Tibial nerve (tissue), 4 donors: ENCODE measurements at regions not wholly inside any gene's neighbourhood (a gene's known extent, or its start where the extent isn't known, plus 50 kb on each side); places are given as distances from the start of the nearest gene placed in this dataset.

Source experiments
- DNase-seq, 2 donors: peaks; one replicate each; pipeline ENCODE4 v3.0.0-alpha.2; 2019; ENCODE audit warnings: low spot score in 2 of 2
- H3K27ac ChIP-seq, 4 donors: fragments of 200-600 bp; sonication (generic) in 3 of 4; one replicate each; pipeline ENCODE4 v1.5.1; 2017 to 2019; ENCODE audit warnings: mild to moderate bottlenecking in 1 of 4
- H3K27me3 ChIP-seq, 2 donors: fragments of 200-600 bp; sonication (generic) in 1 of 2; one replicate each; pipeline versions ENCODE4 v1.5.1 to v1.6.0; 2017 to 2019
- H3K36me3 ChIP-seq, 3 donors: fragments of 200-600 bp; sonication (generic); one replicate each; pipeline ENCODE4 v1.5.1; 2018 to 2019
- H3K4me1 ChIP-seq, 4 donors: fragments of 200-600 bp; sonication (generic) in 3 of 4; one replicate each; pipeline ENCODE4 v1.5.1; 2017 to 2019
- H3K4me3 ChIP-seq, 4 donors: fragments of 200-600 bp; sonication (generic) in 3 of 4; one replicate each; pipeline ENCODE4 v1.5.1; 2017 to 2019; ENCODE audit warnings: mild to moderate bottlenecking in 1 of 4, moderate library complexity in 1 of 4
- H3K9me3 ChIP-seq, 4 donors: fragments of 200-600 bp; sonication (generic) in 3 of 4; one replicate each; pipeline ENCODE4 v1.5.1; 2017 to 2019
- EP300 ChIP-seq, 2 donors: sonication (generic); formaldehyde crosslinking; IDR thresholded peaks; one replicate each; pipeline ENCODE4 v1.6.1; 2017; ENCODE audit warnings: antibody characterized with exemption in 2 of 2, mild to moderate bottlenecking in 1 of 2
- POLR2A ChIP-seq, 2 donors: fragments of 450-650 bp; IDR thresholded peaks; one replicate each; pipeline ENCODE4 v1.6.1; 2017; ENCODE audit warnings: antibody characterized with exemption in 2 of 2, mild to moderate bottlenecking in 2 of 2, moderate library complexity in 2 of 2
- WGBS, 2 donors: methylation state at CpG; one replicate each; pipeline ENCODE4 v1.1.5; 2018; 5-methylcytosine and 5-hydroxymethylcytosine counted together
- TF ChIP-seq, protein P1 (sequence below), 5 experiments: fragments of 200-600 bp in 3 of 5; fragments of 450-650 bp in 2 of 5; sonication (generic) in 3 of 5; IDR thresholded peaks; one replicate each; pipeline ENCODE4 v1.5.1; 2016 to 2019; ENCODE audit warnings: antibody characterized with exemption in 5 of 5, mild to moderate bottlenecking in 3 of 5, moderate library complexity in 2 of 5

DNA sequence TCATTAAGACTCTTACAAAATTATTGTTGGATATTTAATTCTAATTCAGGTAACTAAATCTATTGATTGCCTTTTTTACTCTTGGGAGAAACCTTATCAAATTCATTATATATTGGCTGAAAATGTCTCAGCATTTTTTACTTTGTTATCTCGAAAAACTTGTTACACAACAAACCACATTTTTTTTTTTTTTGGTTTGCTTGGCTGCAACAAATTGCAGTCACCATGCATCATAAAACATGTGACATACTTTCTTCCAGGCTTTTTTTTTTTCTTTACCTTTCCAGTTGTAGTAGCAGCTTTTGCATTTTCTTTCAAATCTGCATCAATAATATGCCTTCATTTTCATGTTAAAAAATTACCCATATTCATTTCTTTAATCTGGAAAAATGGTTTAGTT, 186.7 kb downstream of the TDRD15 start:
- Histone ChIP-seq H3K9me3 (no peaks in the 10 kb centered on the region), H3K4me3 (no peak overlapping the region), H3K27ac (no peak overlapping the region), H3K27me3 (no peaks in the 10 kb centered on the region), H3K36me3 (no peaks in the 10 kb centered on the region), H3K4me1 (no peaks in the 10 kb centered on the region)
- no peak for DNase-seq
- TF ChIP-seq, protein P1, sequence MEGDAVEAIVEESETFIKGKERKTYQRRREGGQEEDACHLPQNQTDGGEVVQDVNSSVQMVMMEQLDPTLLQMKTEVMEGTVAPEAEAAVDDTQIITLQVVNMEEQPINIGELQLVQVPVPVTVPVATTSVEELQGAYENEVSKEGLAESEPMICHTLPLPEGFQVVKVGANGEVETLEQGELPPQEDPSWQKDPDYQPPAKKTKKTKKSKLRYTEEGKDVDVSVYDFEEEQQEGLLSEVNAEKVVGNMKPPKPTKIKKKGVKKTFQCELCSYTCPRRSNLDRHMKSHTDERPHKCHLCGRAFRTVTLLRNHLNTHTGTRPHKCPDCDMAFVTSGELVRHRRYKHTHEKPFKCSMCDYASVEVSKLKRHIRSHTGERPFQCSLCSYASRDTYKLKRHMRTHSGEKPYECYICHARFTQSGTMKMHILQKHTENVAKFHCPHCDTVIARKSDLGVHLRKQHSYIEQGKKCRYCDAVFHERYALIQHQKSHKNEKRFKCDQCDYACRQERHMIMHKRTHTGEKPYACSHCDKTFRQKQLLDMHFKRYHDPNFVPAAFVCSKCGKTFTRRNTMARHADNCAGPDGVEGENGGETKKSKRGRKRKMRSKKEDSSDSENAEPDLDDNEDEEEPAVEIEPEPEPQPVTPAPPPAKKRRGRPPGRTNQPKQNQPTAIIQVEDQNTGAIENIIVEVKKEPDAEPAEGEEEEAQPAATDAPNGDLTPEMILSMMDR (IDR thresholded peaks at IDR 0.05) = no peak
- TF ChIP-seq EP300 (IDR thresholded peaks at IDR 0.05) (no peak), POLR2A (IDR thresholded peaks at IDR 0.05) (no peak)
- 70 to 72% methylated on average over 1 of the region's 1 CpG for WGBS, 2 donors

DNA sequence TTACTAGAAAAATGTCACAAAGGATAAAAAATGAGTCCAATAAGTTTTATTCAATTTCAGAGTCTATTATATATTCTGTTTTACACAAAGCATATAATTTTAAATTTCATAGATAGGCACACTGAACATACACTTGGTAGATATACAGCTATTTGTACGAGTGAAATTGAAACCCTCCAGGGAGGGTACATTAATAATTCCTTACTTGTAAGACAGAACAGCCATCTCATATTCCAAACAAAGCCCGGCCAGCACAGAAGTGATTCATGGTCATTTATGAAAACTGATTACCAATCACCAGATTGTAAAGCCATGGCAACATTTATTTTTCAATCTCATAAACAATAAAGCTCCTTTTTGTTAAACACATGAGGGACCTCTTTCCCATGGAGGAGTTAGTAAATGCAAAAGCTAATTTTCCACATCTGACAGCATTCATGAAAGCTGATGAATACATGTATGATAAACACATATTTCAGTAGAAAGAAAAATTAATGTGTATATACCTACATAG, 190.6 kb downstream of the TDRD15 start:
- 29 to 34% methylated on average over 2 of the region's 2 CpGs for WGBS, 2 donors
- no peaks in the 10 kb centered on the region for H3K36me3 ChIP-seq
- peak overlapping the region in 1 of 4 donors; percentile 52 for H3K27ac ChIP-seq
- H3K9me3 ChIP-seq = no peaks in the 10 kb centered on the region
- no peak overlapping the region for H3K4me3 ChIP-seq
- H3K27me3 ChIP-seq = no peaks in the 10 kb centered on the region
- H3K4me1 ChIP-seq = peaks cover 0 to 5% (median 0%) of the 10 kb centered on the region in 4 donors
- no peak for DNase-seq
- TF ChIP-seq POLR2A (IDR thresholded peaks at IDR 0.05) = no peak
- TF ChIP-seq EP300 (IDR thresholded peaks at IDR 0.05) = no peak
- TF ChIP-seq, protein P1 (IDR thresholded peaks at IDR 0.05) = no peak

DNA sequence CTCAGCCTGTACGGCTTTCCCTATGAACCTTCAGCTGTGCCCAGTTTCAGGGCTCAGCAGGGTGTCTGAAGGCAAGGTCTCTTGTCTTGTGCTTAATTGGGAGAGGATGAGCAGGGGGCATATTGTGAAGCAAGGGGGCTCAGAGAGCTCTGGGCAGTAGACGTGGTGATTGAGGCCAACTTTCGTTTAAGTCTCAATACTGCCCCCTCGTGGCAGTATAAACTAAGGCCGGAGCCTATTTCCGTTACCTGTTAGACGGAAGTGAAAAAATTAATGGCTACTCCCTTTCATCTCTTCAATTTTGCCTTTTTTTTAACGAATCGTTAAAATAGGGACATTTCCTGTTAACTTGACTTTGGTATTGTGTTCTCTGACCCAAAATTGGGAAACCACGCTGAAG, 193.4 kb downstream of the TDRD15 start:
- TF ChIP-seq POLR2A (IDR thresholded peaks at IDR 0.05) (no peak), EP300 (IDR thresholded peaks at IDR 0.05) (no peak)
- TF ChIP-seq, protein P1 (IDR thresholded peaks at IDR 0.05) = peak; percentile 53 to 71 (median 61)
- H3K4me3 ChIP-seq = no peak overlapping the region
- no peaks in the 10 kb centered on the region for H3K9me3 ChIP-seq
- H3K27ac ChIP-seq = no peak overlapping the region
- 27 to 35% methylated on average over 10 of the region's 10 CpGs for WGBS, 2 donors
- peak; percentile 27 to 72 for DNase-seq
- H3K36me3 ChIP-seq = no peaks in the 10 kb centered on the region
- no peaks in the 10 kb centered on the region for H3K27me3 ChIP-seq
- peaks cover 0 to 5% (median 0%) of the 10 kb centered on the region in 4 donors for H3K4me1 ChIP-seq

DNA sequence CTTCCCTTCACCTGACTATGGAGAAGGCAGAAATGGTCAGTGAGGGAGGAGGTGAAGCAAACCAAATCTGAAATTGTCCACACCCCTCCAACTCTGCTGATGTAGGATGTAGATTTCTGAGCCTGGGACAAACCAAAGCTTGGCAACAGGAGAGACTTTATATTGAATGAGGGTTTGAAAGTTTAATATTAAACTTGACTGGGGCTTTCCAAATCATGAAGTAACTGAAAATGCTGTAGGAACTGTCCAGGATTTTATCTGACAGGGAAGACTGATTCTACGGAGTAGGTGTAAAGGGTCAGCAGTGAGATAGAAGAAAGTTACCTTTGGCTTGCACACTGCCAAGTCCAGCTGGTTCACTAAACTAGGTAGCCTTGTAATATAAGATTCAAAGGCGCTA, 194.5 kb downstream of the TDRD15 start:
- H3K27ac ChIP-seq = no peak overlapping the region
- DNase-seq = no peak
- H3K27me3 ChIP-seq = no peaks in the 10 kb centered on the region
- no peaks in the 10 kb centered on the region for H3K36me3 ChIP-seq
- no peak overlapping the region for H3K4me3 ChIP-seq
- 90 to 92% methylated on average over 2 of the region's 2 CpGs for WGBS, 2 donors
- no peaks in the 10 kb centered on the region for H3K9me3 ChIP-seq
- peaks cover 0 to 5% (median 0%) of the 10 kb centered on the region in 4 donors for H3K4me1 ChIP-seq
- no peak for TF ChIP-seq POLR2A (IDR thresholded peaks at IDR 0.05)
- TF ChIP-seq, protein P1 (IDR thresholded peaks at IDR 0.05) = no peak

DNA sequence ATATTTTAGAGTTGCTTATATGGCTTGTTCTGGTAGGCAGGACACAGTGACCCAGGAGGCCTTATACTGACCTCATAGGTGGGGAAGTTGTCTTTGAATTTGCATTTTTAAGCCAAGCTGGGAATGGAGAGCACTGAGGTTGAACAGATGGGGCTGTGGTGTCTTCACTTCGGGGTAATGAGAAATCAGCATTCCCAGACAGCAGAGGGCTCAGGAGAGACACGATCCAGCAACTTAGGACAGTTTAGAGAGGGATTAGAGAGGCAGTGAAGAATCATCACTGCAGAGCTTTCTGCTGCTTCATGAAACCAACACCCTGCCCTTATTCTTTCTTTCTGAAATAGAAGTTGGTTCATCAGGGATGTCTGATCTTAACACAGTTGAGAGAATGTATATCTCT, 202.4 kb downstream of the TDRD15 start:
- no peaks in the 10 kb centered on the region for H3K9me3 ChIP-seq
- H3K4me3 ChIP-seq = no peak overlapping the region
- DNase-seq = no peak
- no peaks in the 10 kb centered on the region for H3K36me3 ChIP-seq
- TF ChIP-seq POLR2A (IDR thresholded peaks at IDR 0.05) (no peak), EP300 (IDR thresholded peaks at IDR 0.05) (no peak)
- TF ChIP-seq, protein P1 (IDR thresholded peaks at IDR 0.05) = no peak
- WGBS, 2 donors = 34 to 52% methylated on average over 2 of the region's 2 CpGs
- H3K4me1 ChIP-seq = no peaks in the 10 kb centered on the region
- no peak overlapping the region for H3K27ac ChIP-seq
- H3K27me3 ChIP-seq = no peaks in the 10 kb centered on the region
